ENCODE measurements at regions not wholly inside any gene's neighbourhood (a gene's known extent, or its start where the extent isn't known, plus 50 kb on each side); places are given as distances from the start of the nearest gene placed in this dataset.

- no peak for FAIRE-seq
Measured at GRCh38 chrX:10903523-10903922, 207.6 kb upstream of the HCCS start.

DNA sequence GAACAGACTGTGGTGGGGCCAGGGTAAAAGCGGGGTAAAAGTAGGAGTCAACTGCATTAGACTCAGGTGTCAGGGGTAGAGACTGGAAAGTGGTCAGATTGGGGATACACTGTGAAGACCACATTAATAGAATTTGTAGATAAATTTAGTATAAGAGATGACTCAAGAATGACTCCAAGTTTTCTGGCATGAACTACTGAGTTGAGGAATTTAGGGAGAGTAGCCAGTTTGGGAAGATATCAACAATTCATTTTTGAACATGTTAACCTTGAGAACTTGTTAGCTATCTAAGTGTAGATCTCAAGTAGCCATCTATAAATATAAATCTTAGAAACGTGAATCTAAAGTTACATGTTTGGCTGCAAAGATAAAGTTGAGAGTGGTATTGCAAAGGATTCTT lies 206.9 kb upstream of the HCCS start:
- FAIRE-seq, result no peak

GRCh38 chrX:10906866-10907265 lies 204.3 kb upstream of the HCCS start:
- FAIRE-seq, result no peak

DNA sequence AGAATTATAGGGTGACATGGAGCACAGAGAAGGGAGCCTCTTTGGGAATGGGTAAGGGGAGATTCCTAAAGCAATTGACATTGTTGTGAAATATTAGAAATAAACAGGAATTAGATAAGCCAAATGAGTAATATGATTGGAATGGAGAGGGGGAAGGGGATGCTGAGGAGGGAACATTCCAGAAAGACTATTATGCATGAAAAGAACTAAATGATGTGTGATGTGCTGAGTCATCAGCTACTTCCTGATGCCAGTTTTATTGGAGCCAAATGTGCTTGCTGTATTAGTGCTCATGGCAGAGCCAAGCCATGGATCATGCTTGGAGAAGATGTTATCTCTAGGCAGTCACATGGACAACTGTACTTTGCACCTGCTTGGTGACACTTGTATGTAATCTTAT lies 189.0 kb upstream of the HCCS start:
- FAIRE-seq, result no peak

- FAIRE-seq, result no peak
Measured at GRCh38 chrX:10922835-10923234, 188.3 kb upstream of the HCCS start.

- no peak for FAIRE-seq
Measured at GRCh38 chrX:10923466-10923865, 187.7 kb upstream of the HCCS start.

- FAIRE-seq, result no peak
Measured at GRCh38 chrX:10926404-10926803, 184.7 kb upstream of the HCCS start.

DNA sequence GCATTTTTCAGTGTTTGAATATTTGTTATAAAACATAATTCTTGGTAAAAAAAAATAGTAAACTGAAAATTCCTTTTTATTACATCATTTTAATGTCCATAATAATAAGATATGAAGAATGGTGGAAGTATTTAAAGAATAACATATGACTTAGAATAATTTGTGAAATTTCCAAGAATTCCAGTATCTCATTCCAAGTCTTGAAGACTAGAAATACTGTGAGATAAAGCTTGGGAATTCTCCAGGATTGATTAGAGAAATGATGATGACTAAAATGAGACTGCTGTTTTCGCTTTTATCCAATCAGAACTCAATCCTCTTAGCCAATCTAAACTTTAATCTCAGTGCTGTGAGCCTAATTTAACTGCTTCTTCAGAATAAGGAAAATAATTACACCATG lies 184.2 kb upstream of the HCCS start:
- FAIRE-seq, result no peak

- no peak for FAIRE-seq
Measured at GRCh38 chrX:10929747-10930146, 181.4 kb upstream of the HCCS start.

DNA sequence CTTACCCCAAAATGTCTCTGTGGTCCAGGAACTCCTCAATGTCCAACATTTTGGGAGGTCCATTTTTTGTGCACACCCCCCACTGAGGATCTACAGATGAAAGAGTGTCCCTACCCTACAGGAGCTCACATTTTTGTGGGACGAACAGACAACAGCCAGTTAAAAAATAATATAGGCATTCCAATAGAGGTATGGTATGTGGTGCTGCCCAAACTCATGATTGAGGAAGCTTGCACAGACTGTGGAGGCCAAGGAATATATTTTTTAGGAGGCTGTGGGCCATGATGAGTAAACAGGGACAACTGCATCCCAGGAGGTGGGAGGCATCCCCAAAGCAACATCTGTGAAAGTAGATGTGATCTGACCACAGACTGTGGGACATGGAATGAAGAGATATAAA lies 181.0 kb upstream of the HCCS start:
- FAIRE-seq, result no peak

DNA sequence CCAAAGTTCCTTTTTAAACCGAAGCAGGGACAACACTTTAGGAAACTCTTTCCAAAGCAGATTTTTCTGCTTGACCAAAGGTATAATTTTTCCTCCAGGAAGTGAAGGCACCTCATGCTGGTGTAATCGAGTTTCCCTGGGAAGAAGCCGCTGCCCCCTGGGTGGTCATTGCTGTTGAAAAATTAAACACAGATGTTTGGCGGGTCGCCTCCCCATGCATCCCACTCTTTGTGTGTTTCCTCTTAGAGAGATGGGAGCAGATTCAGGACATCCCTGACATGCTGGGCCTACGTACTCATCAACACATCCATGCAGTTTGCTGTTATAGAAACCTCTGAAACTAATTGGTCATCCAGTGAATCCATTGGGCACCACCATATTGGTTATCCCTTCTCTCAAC lies 179.2 kb upstream of the HCCS start:
- no peak for FAIRE-seq

DNA sequence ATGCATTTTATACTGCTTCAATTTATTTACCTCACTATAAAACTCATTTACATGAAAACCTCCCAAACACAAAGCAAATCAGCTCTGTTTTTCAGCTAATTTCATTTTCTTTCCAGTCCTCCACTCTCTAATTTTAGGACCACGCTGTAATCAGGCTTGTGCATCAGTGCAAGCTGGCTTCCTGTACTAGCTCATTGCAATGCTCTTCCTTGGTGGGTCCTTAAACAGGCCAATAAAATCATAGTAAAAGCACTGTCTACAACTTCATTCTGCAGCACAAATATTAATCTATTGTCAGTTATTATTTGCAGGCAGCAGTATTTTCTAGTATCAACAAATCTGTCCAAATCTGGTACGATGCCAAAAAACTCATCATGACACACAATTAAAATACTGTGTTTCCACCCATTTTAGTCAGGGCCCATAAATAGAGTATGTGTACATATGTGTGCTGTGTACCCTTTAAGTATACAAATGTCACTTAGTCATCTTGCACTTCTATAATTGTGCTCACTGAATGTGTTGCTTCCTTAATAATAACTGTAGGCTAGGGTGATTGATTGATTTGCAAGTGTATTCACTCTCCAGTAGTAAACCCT lies 178.2 kb upstream of the HCCS start:
- FAIRE-seq, result no peak

DNA sequence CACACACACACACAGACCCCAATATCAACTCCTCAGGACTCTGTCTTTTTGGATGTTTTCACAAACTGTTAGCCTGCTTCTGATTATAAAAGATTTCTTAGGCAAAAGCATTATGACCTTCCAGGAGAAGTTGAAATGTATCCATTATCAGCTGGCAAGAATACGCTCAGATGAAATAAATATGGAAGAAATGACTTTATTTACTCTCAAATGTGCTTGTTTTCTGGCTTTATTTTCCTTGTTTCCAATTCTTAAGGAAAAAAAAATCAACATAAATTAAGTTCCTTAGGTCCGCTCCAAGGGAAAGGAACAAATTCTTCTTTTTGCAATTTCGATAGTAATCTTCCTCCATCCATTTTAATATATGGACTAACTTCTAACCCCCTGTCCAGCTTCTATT lies 175.6 kb upstream of the HCCS start:
- FAIRE-seq, result no peak

GRCh38 chrX:10936976-10937375 lies 174.2 kb upstream of the HCCS start:
- no peak for FAIRE-seq

- no peak for FAIRE-seq
Measured at GRCh38 chrX:10938365-10938923, 172.7 kb upstream of the HCCS start.

GRCh38 chrX:10939424-10939823 lies 171.7 kb upstream of the HCCS start:
- FAIRE-seq, result no peak

GRCh38 chrX:10944136-10944885 lies 166.8 kb upstream of the HCCS start:
- no peak for FAIRE-seq

DNA sequence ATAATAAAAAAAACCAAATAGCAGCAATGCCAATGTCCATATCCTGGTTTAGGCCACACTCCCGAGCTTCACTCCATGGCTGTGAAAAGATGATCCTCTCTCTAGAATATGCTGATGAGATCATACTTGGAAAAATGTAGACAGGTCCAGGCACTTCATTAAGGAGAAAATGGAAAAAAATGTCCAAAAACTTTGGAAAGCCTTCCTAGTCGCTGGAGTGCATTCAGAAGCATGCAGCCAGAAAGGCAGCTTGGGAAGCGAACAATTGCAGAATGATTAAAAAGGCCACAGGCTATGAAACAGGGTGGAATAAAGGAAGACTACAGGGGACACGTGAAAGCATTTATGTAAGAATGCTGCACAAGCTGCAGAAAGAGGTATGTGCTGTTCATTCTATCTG lies 165.6 kb upstream of the HCCS start:
- FAIRE-seq, result no peak

DNA sequence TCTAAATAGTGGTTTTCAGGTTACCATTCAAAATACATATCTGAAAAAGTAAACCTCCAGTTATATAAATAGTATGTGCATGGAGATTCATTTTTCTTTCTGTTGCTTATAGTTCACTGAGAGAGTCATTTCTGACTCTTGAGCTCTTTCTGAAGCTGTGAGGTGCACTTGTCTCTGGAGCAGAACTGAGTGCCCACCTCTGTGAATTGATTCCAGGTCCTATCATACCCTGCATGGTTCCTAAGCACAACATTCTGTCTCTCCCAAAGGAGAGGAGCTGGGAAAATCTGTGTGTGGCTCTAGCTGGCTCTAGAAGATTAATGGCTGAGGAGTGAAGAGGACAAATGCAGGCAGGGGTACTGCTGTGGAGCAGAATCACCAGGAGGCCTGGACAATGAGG lies 161.6 kb upstream of the HCCS start:
- no peak for FAIRE-seq

DNA sequence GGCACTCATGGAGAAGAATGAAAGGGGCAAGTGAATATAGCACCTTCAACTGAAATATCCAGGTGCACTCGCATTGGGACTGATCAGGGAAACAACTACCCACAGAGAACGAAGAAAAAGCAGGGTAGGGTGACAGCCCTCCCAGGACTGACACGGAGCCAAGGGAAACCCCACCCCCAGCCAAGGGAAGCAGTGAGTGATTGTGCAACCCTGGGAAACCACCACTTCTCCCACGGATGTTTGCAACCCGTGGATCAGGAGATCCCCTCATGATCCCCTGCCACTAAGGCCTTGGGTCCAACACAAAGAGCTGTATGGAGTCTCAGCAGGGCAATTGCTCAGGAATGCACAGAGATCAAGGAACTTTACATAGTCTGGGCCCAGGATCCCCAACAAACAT lies 158.5 kb upstream of the HCCS start:
- FAIRE-seq, result no peak

DNA sequence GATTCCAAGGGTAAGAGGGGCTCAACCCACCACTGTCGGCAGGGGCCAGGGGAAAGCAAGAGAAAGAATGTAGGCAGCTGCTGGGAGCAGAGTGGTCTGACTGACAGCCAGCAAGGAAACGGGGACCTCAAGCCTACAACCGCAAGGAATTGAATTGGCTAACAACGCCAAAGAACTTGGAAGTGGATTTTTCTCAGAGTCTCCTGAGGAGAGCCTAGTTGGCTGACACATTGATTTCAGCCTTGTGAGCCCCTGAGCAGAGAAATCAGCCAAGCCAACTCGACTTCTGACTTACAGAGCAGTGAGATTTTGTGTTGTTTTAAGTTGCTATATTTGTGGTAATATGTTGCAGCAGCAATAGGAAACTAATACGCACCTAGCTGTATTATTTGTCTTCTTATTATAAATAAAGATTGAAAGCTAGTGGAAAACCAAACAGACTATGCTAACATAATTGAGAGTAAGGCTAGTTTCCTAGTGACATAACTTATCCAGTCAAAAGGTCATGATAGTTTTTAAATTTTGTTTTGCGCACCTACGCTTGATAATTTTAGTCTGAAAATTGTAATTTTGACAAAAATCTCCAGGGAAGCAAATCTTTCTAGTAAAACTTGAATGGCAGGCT lies 145.8 kb upstream of the HCCS start:
- FAIRE-seq, result no peak

DNA sequence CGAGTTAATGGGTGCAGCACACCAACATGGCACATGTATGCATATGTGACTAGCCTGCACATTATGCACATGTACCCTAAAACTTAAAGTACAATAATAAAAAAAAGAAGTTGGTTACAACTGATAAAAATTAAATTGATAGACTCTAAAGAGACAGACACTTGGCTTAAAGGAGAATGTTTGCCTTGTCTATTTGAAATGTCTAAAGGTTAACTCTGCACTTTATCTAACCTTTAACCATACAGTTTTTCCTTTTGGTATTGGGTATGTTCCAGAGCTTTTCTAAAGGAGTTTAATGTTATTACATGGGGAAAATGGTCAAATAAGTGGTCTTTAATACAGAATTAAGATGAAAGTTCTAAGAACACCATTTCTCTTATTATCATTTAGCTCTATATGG lies 145.1 kb upstream of the HCCS start:
- no peak for FAIRE-seq

DNA sequence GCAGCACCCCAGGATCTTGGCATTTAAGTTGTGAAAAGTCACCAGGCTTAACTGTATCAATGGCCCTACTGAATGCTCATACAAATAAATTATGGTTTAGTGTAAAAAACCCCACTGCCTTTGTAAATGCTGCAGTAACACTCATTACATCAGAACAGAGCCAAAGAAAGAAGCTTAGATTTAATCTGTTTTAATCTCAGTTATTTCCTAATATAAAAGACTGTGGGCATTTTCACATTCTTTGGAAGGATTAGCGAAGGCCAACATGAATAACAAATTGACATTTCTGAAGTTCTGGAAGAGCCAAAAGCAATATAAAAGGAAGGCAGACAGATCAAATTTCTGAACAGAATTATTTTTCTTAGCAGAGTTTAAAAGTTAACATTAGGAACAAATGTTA lies 140.0 kb upstream of the HCCS start:
- no peak for FAIRE-seq

DNA sequence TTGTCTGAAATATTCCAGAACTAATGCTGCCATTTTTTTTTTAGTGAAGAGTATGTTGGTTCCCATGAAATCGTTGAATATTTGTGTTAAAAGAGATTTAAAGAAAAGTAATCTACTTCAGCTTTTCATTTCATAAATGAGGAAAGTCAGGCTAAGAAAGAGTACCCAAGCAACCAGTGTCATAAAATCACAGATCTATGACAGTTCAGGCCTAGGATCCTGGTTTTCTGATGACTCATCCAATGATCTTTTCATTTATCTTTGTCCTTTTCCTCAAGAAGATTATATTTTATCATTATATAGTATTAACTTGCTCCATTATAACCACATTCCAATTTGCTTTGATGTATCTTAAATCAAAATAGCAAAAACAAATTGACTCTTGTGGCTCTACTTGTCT lies 139.4 kb upstream of the HCCS start:
- FAIRE-seq, result no peak
